NCI-H2196 (cell line): ENCODE measurements at regions not wholly inside any gene's neighbourhood (a gene's known extent, or its start where the extent isn't known, plus 50 kb on each side); places are given as distances from the start of the nearest gene placed in this dataset.

Experiments
- DNase-seq: peaks from one replicate; lab custom pipeline; 2025; ENCODE audit not compliant: unreplicated experiment; lab: John Stamatoyannopoulos, UW

- DNase-seq: no peak
These were observed 68.9 kb upstream of the ADO start for GRCh38 chr10:62735464-62736167.

GRCh38 chr10:62736168-62736546 lies 68.4 kb upstream of the ADO start:
- no peak for DNase-seq

- DNase-seq: no peak
These were observed 65.6 kb upstream of the ADO start for GRCh38 chr10:62738916-62739315.

GRCh38 chr10:62740885-62741745 lies 63.4 kb upstream of the ADO start:
- no peak for DNase-seq

GRCh38 chr10:62741996-62742395 lies 62.5 kb upstream of the ADO start:
- DNase-seq: no peak

GRCh38 chr10:62742536-62743061 lies 61.9 kb upstream of the ADO start:
- DNase-seq: no peak

- no peak for DNase-seq
These were observed 60.4 kb upstream of the ADO start for GRCh38 chr10:62744136-62744535.

- no peak for DNase-seq
These were observed 58.9 kb upstream of the ADO start for GRCh38 chr10:62745581-62745980.

- no peak for DNase-seq
These were observed 57.4 kb upstream of the ADO start for GRCh38 chr10:62746951-62747729.

- no peak for DNase-seq
These were observed 56.1 kb upstream of the ADO start for GRCh38 chr10:62748386-62748785.

GRCh38 chr10:62749093-62749683 lies 55.3 kb upstream of the ADO start:
- no peak for DNase-seq
